Suprapubic skin (tissue), 4 donors: ENCODE measurements at regions not wholly inside any gene's neighbourhood (a gene's known extent, or its start where the extent isn't known, plus 50 kb on each side); places are given as distances from the start of the nearest gene placed in this dataset.

Source experiments
- EP300 ChIP-seq: sonication (generic); formaldehyde crosslinking; IDR thresholded peaks from one replicate; pipeline ENCODE4 v1.6.1; 2017; ENCODE audit warnings: antibody characterized with exemption
- POLR2A ChIP-seq, 2 donors: fragments of 450-650 bp; IDR thresholded peaks; one replicate each; pipeline ENCODE4 v1.6.1; 2017; ENCODE audit warnings: antibody characterized with exemption in 2 of 2, mild to moderate bottlenecking in 2 of 2, moderate library complexity in 2 of 2
- POLR2AphosphoS5 ChIP-seq, 3 donors: sonication (generic); formaldehyde crosslinking; IDR thresholded peaks; one replicate each; pipeline ENCODE4 v1.6.1; 2017; ENCODE audit warnings: antibody characterized with exemption in 3 of 3
- TF ChIP-seq, protein P1 (sequence below), 2 donors: fragments of 200-600 bp in 1 of 2; fragments of 450-650 bp in 1 of 2; sonication (generic) in 1 of 2; IDR thresholded peaks; one replicate each; pipeline ENCODE4 v1.5.1; 2016 to 2019; ENCODE audit warnings: antibody characterized with exemption in 2 of 2, mild to moderate bottlenecking in 1 of 2, moderate library complexity in 1 of 2

DNA sequence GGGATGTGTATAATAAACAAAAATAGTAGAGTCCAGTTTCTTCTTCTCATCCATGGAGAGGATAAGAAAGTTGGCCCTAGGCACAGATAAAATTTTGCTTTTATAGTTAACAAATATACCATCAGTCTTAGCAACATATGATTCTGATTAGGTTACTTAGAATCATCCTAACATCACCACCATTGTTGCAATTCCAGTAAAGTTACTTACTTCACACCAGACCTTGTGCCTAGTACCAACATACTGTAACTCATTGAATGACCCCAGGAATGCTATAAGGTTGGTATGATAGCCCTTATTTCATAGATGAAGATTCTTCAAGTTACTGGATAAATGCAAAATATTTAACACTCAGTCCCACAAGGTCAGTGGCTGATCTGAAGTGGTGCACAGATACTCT lies 183.8 kb upstream of the ATP2B1 start:
- TF ChIP-seq, protein P1, sequence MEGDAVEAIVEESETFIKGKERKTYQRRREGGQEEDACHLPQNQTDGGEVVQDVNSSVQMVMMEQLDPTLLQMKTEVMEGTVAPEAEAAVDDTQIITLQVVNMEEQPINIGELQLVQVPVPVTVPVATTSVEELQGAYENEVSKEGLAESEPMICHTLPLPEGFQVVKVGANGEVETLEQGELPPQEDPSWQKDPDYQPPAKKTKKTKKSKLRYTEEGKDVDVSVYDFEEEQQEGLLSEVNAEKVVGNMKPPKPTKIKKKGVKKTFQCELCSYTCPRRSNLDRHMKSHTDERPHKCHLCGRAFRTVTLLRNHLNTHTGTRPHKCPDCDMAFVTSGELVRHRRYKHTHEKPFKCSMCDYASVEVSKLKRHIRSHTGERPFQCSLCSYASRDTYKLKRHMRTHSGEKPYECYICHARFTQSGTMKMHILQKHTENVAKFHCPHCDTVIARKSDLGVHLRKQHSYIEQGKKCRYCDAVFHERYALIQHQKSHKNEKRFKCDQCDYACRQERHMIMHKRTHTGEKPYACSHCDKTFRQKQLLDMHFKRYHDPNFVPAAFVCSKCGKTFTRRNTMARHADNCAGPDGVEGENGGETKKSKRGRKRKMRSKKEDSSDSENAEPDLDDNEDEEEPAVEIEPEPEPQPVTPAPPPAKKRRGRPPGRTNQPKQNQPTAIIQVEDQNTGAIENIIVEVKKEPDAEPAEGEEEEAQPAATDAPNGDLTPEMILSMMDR (IDR thresholded peaks at IDR 0.05), result no peak
- TF ChIP-seq EP300 (no peak), POLR2AphosphoS5 (IDR thresholded peaks at IDR 0.05) (no peak), POLR2A (IDR thresholded peaks at IDR 0.05) (no peak)
